HUES6 (cell line): ENCODE measurements at regions not wholly inside any gene's neighbourhood (a gene's known extent, or its start where the extent isn't known, plus 50 kb on each side); places are given as distances from the start of the nearest gene placed in this dataset.

ENCODE experiments used
- H3K27ac ChIP-seq: 2 replicates; pipeline ENCODE4 v1.7.0; 2013; ENCODE audit warnings: low read depth, mild to moderate bottlenecking, low read length, inconsistent platforms
- H3K27me3 ChIP-seq: 2 replicates; pipeline ENCODE4 v1.6.1; 2013; ENCODE audit warnings: low read length; ENCODE audit not compliant: control insufficient read depth, insufficient read depth
- H3K36me3 ChIP-seq: 2 replicates; pipeline ENCODE4 v1.6.1; 2013; ENCODE audit warnings: low read length; ENCODE audit not compliant: control insufficient read depth, insufficient read depth
- H3K4me1 ChIP-seq: 2 replicates; pipeline ENCODE4 v1.6.1; 2013; ENCODE audit warnings: low read length; ENCODE audit not compliant: control insufficient read depth, insufficient read depth
- H3K4me3 ChIP-seq: 2 replicates; pipeline ENCODE4 v1.5.1; 2013; ENCODE audit warnings: low read depth, low read length
- H3K9ac ChIP-seq: one replicate; pipeline ENCODE4 v1.6.1; 2013; ENCODE audit warnings: mild to moderate bottlenecking, low read length
- H3K9me3 ChIP-seq: 2 replicates; pipeline ENCODE4 v1.6.1; 2013; ENCODE audit warnings: low read depth, low read length; ENCODE audit not compliant: control insufficient read depth, insufficient read depth

GRCh38 chr6:169165561-169166300 lies 87.9 kb downstream of the THBS2 start:
- H3K9ac ChIP-seq = no peak overlapping the region
- no peak overlapping the region for H3K27ac ChIP-seq
- H3K27me3 ChIP-seq = no peaks in the 10 kb centered on the region
- no peak overlapping the region for H3K4me3 ChIP-seq
- H3K4me1 ChIP-seq = no peaks in the 10 kb centered on the region
- H3K36me3 ChIP-seq = no peaks in the 10 kb centered on the region
- peaks cover 8% of the 10 kb centered on the region for H3K9me3 ChIP-seq

GRCh38 chr6:169164986-169165385 lies 88.7 kb downstream of the THBS2 start:
- H3K9ac ChIP-seq = no peak overlapping the region
- no peaks in the 10 kb centered on the region for H3K27me3 ChIP-seq
- peaks cover 8% of the 10 kb centered on the region for H3K9me3 ChIP-seq
- H3K27ac ChIP-seq = no peak overlapping the region
- no peak overlapping the region for H3K4me3 ChIP-seq
- H3K4me1 ChIP-seq = no peaks in the 10 kb centered on the region
- no peaks in the 10 kb centered on the region for H3K36me3 ChIP-seq

- Histone ChIP-seq H3K4me3 (no peak overlapping the region), H3K9me3 (peaks cover 8% of the 10 kb centered on the region), H3K9ac (no peak overlapping the region), H3K36me3 (no peaks in the 10 kb centered on the region), H3K27me3 (no peaks in the 10 kb centered on the region), H3K27ac (no peak overlapping the region), H3K4me1 (no peaks in the 10 kb centered on the region)
These were observed 89.2 kb downstream of the THBS2 start for GRCh38 chr6:169164451-169164850.

GRCh38 chr6:169163411-169163901 lies 90.2 kb downstream of the THBS2 start:
- H3K36me3 ChIP-seq = no peaks in the 10 kb centered on the region
- H3K27me3 ChIP-seq = no peaks in the 10 kb centered on the region
- H3K4me1 ChIP-seq = no peaks in the 10 kb centered on the region
- peaks cover 8% of the 10 kb centered on the region for H3K9me3 ChIP-seq
- H3K27ac ChIP-seq = no peak overlapping the region
- H3K4me3 ChIP-seq = no peak overlapping the region
- H3K9ac ChIP-seq = no peak overlapping the region

GRCh38 chr6:169162752-169163407 lies 90.8 kb downstream of the THBS2 start:
- no peak overlapping the region for H3K9ac ChIP-seq
- peaks cover 8% of the 10 kb centered on the region for H3K9me3 ChIP-seq
- no peak overlapping the region for H3K27ac ChIP-seq
- no peaks in the 10 kb centered on the region for H3K36me3 ChIP-seq
- no peaks in the 10 kb centered on the region for H3K27me3 ChIP-seq
- no peaks in the 10 kb centered on the region for H3K4me1 ChIP-seq
- H3K4me3 ChIP-seq = no peak overlapping the region

- no peaks in the 10 kb centered on the region for H3K27me3 ChIP-seq
- peaks cover 8% of the 10 kb centered on the region for H3K9me3 ChIP-seq
- no peak overlapping the region for H3K9ac ChIP-seq
- H3K4me1 ChIP-seq = no peaks in the 10 kb centered on the region
- H3K36me3 ChIP-seq = no peaks in the 10 kb centered on the region
- H3K4me3 ChIP-seq = no peak overlapping the region
- H3K27ac ChIP-seq = no peak overlapping the region
These were observed 91.4 kb downstream of the THBS2 start for GRCh38 chr6:169162249-169162648.

- Histone ChIP-seq H3K9me3 (peaks cover 8% of the 10 kb centered on the region), H3K9ac (no peak overlapping the region), H3K27ac (no peak overlapping the region), H3K27me3 (no peaks in the 10 kb centered on the region), H3K4me3 (no peak overlapping the region), H3K36me3 (no peaks in the 10 kb centered on the region), H3K4me1 (no peaks in the 10 kb centered on the region)
These were observed 92.0 kb downstream of the THBS2 start for GRCh38 chr6:169161572-169162167.

- no peak overlapping the region for H3K27ac ChIP-seq
- no peaks in the 10 kb centered on the region for H3K36me3 ChIP-seq
- no peak overlapping the region for H3K9ac ChIP-seq
- H3K4me3 ChIP-seq = no peak overlapping the region
- H3K27me3 ChIP-seq = no peaks in the 10 kb centered on the region
- peaks cover 8% of the 10 kb centered on the region for H3K9me3 ChIP-seq
- H3K4me1 ChIP-seq = no peaks in the 10 kb centered on the region
These were observed 92.6 kb downstream of the THBS2 start for GRCh38 chr6:169160855-169161560.

GRCh38 chr6:169160091-169160854 lies 93.4 kb downstream of the THBS2 start:
- Histone ChIP-seq H3K4me1 (no peaks in the 10 kb centered on the region), H3K27me3 (no peaks in the 10 kb centered on the region), H3K9me3 (peaks cover 8% of the 10 kb centered on the region)

GRCh38 chr6:169159331-169159730 lies 94.3 kb downstream of the THBS2 start:
- H3K4me3 ChIP-seq = no peak overlapping the region
- H3K9me3 ChIP-seq = peaks cover under 1% of the 10 kb centered on the region
- no peaks in the 10 kb centered on the region for H3K27me3 ChIP-seq
- H3K27ac ChIP-seq = no peak overlapping the region
- H3K36me3 ChIP-seq = no peaks in the 10 kb centered on the region
- no peaks in the 10 kb centered on the region for H3K4me1 ChIP-seq
- no peak overlapping the region for H3K9ac ChIP-seq

More at GRCh38 chr6:169160091-169160854, 93.4 kb downstream of the THBS2 start:
- Histone ChIP-seq H3K27ac (no peak overlapping the region), H3K36me3 (no peaks in the 10 kb centered on the region), H3K9ac (no peak overlapping the region), H3K4me3 (no peak overlapping the region)
